ENCODE measurements at regions not wholly inside any gene's neighbourhood (a gene's known extent, or its start where the extent isn't known, plus 50 kb on each side); places are given as distances from the start of the nearest gene placed in this dataset.
"Not testable (repeated sequence)": the region's sequence is repeated elsewhere in the genome, so short reads cannot be mapped to it uniquely, and the experiment has no call there.

DNA sequence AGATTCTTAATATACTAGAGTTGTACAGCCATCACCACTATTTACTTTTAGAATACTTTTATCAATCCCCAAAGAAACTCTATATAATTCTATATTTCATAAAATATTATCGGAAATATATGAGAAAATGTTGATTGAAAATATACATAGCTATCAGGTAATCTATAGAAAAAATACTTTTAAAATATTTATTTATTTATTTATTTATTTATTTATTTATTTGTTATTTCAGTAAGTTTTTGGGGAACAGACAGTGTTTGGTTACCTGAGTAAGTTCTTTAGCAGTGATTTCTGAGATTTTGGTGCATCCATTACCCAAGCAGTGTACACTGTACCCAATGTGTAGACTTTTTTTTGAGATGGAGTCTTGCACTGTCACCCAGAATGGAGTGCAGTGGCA lies 206.6 kb upstream of the DAAM1 start:
- no peak for DNase-seq (ENCODE audit: low read depth)
- no peak overlapping the region for H3K4me3 ChIP-seq (ENCODE audit: low read length)
- TF ChIP-seq, protein P1, sequence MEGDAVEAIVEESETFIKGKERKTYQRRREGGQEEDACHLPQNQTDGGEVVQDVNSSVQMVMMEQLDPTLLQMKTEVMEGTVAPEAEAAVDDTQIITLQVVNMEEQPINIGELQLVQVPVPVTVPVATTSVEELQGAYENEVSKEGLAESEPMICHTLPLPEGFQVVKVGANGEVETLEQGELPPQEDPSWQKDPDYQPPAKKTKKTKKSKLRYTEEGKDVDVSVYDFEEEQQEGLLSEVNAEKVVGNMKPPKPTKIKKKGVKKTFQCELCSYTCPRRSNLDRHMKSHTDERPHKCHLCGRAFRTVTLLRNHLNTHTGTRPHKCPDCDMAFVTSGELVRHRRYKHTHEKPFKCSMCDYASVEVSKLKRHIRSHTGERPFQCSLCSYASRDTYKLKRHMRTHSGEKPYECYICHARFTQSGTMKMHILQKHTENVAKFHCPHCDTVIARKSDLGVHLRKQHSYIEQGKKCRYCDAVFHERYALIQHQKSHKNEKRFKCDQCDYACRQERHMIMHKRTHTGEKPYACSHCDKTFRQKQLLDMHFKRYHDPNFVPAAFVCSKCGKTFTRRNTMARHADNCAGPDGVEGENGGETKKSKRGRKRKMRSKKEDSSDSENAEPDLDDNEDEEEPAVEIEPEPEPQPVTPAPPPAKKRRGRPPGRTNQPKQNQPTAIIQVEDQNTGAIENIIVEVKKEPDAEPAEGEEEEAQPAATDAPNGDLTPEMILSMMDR (conservative IDR thresholded peaks at IDR 0.05; ENCODE audit: low read length), result no peak

DNA sequence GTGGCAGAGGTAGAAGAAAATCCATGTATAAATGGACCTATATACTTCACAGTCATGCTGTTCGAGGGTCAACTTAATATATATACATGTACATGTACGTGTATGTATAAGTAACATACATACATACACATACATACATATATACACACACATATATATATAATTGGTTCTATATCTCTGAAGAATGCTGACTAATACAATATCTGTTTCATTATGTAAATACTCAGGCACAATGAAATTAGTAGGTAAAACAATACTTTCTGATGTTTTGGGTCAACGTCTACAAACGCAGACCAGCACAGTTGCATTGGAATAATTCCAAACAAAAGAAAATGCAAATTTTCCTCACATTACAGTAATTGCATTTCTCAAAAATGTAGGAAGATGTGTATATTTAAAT lies 202.7 kb upstream of the DAAM1 start:
- DNase-seq (ENCODE audit: low read depth), result no peak
- no peak overlapping the region for H3K4me3 ChIP-seq (ENCODE audit: low read length)
- TF ChIP-seq, protein P1 (conservative IDR thresholded peaks at IDR 0.05; ENCODE audit: low read length), result no peak

DNA sequence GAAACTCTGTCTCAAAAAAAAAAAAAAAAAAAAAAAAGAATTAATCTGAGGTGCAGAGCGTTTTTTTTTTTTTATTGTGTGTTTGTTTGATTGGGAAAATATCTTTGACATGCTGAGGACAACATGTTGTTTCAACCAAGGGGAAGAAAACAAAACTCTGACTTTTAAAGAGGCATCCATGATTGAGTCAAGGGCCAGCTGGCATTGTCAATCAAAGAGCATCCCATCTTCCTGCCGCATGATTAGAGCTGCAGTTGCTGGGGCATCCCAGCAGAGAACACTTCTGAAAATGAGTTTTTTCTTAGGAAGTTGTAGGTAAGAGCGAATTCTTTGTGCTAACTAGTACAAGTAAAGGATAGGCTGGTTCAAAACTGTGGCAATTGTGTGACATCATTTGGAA lies 200.9 kb upstream of the DAAM1 start:
- TF ChIP-seq, protein P1 (conservative IDR thresholded peaks at IDR 0.05; ENCODE audit: low read length), result no peak
- no peak overlapping the region for H3K4me3 ChIP-seq (ENCODE audit: low read length)
- DNase-seq (ENCODE audit: low read depth), result no peak

DNA sequence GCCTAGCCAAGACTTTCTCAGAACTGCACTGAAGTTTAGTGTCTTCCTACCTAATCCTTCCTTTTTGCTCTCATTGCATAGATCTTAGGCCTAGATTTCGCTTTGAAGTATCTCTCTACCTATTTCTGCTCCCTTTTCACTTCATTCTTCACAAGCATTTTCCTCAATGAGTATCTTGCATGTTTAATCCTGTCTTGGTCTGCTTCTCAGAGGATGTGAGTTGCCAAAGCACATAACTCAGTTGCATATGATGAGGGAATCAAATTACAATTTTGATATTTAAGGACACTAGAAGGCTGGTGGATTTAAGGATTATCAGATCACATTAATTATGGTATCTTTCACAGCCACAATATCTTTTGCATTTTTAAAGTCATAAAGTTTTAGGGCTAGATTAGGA lies 195.5 kb upstream of the DAAM1 start:
- DNase-seq (ENCODE audit: low read depth), result no peak
- no peak overlapping the region for H3K4me3 ChIP-seq (ENCODE audit: low read length)
- TF ChIP-seq, protein P1 (conservative IDR thresholded peaks at IDR 0.05; ENCODE audit: low read length), result no peak

DNA sequence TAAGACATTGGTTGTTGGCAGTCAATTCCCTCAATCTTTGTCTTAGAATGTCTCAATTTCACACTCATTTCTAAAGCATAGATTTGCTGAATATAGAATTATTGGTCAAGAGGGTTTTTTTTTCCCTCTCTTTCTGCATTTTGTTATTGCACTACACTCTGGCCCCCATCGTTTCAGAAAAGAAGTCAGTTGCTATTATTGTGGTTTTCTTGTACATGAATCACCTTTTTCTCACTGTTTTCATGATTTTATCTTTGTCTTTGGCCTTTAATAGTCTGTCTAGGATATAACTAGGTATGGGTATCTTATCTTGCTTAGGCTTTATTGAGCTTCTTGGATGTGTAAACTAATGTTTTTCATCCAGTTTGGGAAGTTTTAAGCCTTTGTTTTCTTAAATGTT lies 194.3 kb upstream of the DAAM1 start:
- H3K4me3 ChIP-seq (ENCODE audit: low read length), result no peak overlapping the region
- no peak for DNase-seq (ENCODE audit: low read depth)
- TF ChIP-seq, protein P1 (conservative IDR thresholded peaks at IDR 0.05; ENCODE audit: low read length), result no peak

DNA sequence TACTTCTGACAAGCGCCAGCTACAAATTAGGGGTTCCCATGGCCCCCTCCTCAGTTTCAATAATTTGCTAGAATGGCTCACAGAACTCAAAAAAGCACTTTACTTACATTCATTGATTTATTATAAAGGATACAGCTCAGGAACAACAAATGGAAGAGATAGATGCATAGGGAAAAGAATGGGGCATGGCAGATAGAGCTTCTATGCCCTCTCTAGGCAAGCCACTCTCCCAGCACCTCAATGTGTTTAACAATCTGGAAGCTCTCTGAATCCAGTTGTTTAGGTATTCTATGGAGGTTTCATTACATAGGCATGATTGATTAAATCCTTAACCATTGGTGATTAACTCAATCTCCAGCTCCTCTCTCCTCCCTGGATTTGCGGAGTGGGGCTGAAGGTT lies 184.5 kb upstream of the DAAM1 start:
- H3K4me3 ChIP-seq (ENCODE audit: low read length), result no peak overlapping the region
- TF ChIP-seq, protein P1 (conservative IDR thresholded peaks at IDR 0.05; ENCODE audit: low read length), result peak; percentile 55
- DNase-seq (ENCODE audit: low read depth), result peak; percentile 30

DNA sequence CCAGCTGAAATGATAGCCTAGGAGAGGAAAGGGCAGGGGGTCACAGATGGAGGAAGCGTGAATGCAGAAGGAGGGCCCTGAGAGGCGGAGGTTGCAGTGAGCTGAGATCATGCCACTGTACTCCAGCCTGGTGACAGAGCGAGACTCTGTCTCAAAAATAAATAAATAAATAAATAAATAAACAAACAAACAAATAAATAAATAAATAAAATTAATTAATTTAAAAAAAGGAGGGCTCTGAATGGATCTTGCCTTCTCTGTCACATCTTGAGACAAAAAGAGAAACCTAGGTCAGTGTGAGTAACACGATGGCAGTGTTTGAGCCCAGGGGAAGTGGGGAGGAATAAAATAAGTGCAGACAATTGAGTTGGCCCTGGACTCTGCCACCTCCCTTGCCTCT lies 182.3 kb upstream of the DAAM1 start:
- H3K4me3 ChIP-seq (ENCODE audit: low read length); DNase-seq (ENCODE audit: low read depth): not testable (repeated sequence)

DNA sequence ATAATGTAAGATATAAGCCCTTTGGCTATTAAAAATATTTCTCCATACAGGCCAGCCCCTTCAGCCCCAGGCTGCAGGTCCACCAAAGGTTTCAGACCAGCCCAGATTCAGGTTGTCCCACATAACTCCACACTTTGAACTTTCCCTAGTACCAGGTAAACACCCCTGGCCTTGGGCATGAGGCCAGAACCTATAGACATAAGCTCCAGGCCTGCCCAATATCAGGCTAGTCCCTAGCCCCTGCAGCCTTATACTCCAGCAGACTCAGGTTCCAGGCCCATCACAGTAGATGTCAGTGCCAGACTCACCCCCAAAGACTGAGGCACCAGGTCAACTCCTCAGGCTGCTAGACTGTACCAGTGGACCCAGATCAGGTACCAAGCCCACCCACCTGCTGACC lies 178.5 kb upstream of the DAAM1 start:
- TF ChIP-seq, protein P1 (conservative IDR thresholded peaks at IDR 0.05; ENCODE audit: low read length), result no peak
- no peak for DNase-seq (ENCODE audit: low read depth)
- no peak overlapping the region for H3K4me3 ChIP-seq (ENCODE audit: low read length)

Measured in AG10803 (cell line).